ENCODE measurements at regions not wholly inside any gene's neighbourhood (a gene's known extent, or its start where the extent isn't known, plus 50 kb on each side); places are given as distances from the start of the nearest gene placed in this dataset.
"Not testable (repeated sequence)": the region's sequence is repeated elsewhere in the genome, so short reads cannot be mapped to it uniquely, and the experiment has no call there.

- Mint-ChIP-seq H3K27me3 (ENCODE audit: low read depth in 2 of 2) (peaks cover 24 to 28% of the 10 kb centered on the region in 2 donors), H3K4me3 (no peak overlapping the region), H3K9me3 (no peaks in the 10 kb centered on the region), H3K4me1 (no peaks in the 10 kb centered on the region), H3K36me3 (no peaks in the 10 kb centered on the region), H3K27ac (no peak overlapping the region)
- DNase-seq: no peak
- Histone ChIP-seq H3K27me3 (ENCODE audit: control insufficient read depth, insufficient read depth, low read length) (peaks cover 2% of the 10 kb centered on the region), H3K4me1 (ENCODE audit: control insufficient read depth, insufficient read depth, low read length) (no peaks in the 10 kb centered on the region), H3K36me3 (ENCODE audit: control insufficient read depth, insufficient read depth, low read length) (no peaks in the 10 kb centered on the region), H3K9me3 (ENCODE audit: control insufficient read depth, insufficient read depth, low read length) (no peaks in the 10 kb centered on the region), H3K4me3 (ENCODE audit: low read length) (no peak overlapping the region), H3K27ac (ENCODE audit: low read length) (no peak overlapping the region)
- no peak for TF ChIP-seq CTCF (IDR thresholded peaks at IDR 0.05)
- no peak for ATAC-seq
- intact Hi-C loops (cut with micrococcal nuclease): no loop called here
- 100% methylated on average over 1 of the region's 1 CpG for WGBS (ENCODE audit: insufficient coverage)
Observed at GRCh38 chr16:55061126-55061525, 130.5 kb downstream of the IRX5 start.

- no peak for ATAC-seq
- no peaks in the 10 kb centered on the region for H3K9me3 Mint-ChIP-seq
- no peak overlapping the region for H3K4me3 Mint-ChIP-seq
- H3K27ac Mint-ChIP-seq: no peak overlapping the region
- no peaks in the 10 kb centered on the region for H3K36me3 Mint-ChIP-seq
- DNase-seq: no peak
- H3K9me3 ChIP-seq (ENCODE audit: control insufficient read depth, insufficient read depth, low read length): no peaks in the 10 kb centered on the region
- no peaks in the 10 kb centered on the region for H3K4me1 Mint-ChIP-seq
- intact Hi-C loops (cut with micrococcal nuclease): no loop called here
- TF ChIP-seq CTCF (IDR thresholded peaks at IDR 0.05): no peak
- H3K4me1 ChIP-seq (ENCODE audit: control insufficient read depth, insufficient read depth, low read length): no peaks in the 10 kb centered on the region
- H3K27me3 Mint-ChIP-seq (ENCODE audit: low read depth in 2 of 2): peaks cover 11 to 15% of the 10 kb centered on the region in 2 donors
- H3K4me3 ChIP-seq (ENCODE audit: low read length): no peak overlapping the region
- H3K36me3 ChIP-seq (ENCODE audit: control insufficient read depth, insufficient read depth, low read length): no peaks in the 10 kb centered on the region
- no peak overlapping the region for H3K27ac ChIP-seq (ENCODE audit: low read length)
- WGBS (ENCODE audit: insufficient coverage): 97% methylated on average over 2 of the region's 2 CpGs
- peaks cover under 1% of the 10 kb centered on the region for H3K27me3 ChIP-seq (ENCODE audit: control insufficient read depth, insufficient read depth, low read length)
Observed at GRCh38 chr16:55062442-55062841, 131.8 kb downstream of the IRX5 start.

GRCh38 chr16:55072976-55073375 lies 142.3 kb downstream of the IRX5 start:
- H3K4me3 Mint-ChIP-seq: no peak overlapping the region
- H3K4me1 ChIP-seq (ENCODE audit: control insufficient read depth, insufficient read depth, low read length): no peaks in the 10 kb centered on the region
- no peaks in the 10 kb centered on the region for H3K27me3 ChIP-seq (ENCODE audit: control insufficient read depth, insufficient read depth, low read length)
- H3K27ac ChIP-seq (ENCODE audit: low read length): no peak overlapping the region
- TF ChIP-seq CTCF (IDR thresholded peaks at IDR 0.05): no peak
- H3K9me3 Mint-ChIP-seq: peaks cover 0 to 2% of the 10 kb centered on the region in 2 donors
- no peak overlapping the region for H3K4me3 ChIP-seq (ENCODE audit: low read length)
- H3K4me1 Mint-ChIP-seq: no peaks in the 10 kb centered on the region
- no peaks in the 10 kb centered on the region for H3K36me3 ChIP-seq (ENCODE audit: control insufficient read depth, insufficient read depth, low read length)
- WGBS (ENCODE audit: insufficient coverage): 88% methylated on average over 1 of the region's 1 CpG
- H3K27ac Mint-ChIP-seq: no peak overlapping the region
- intact Hi-C loops (cut with micrococcal nuclease): no loop called here
- no peaks in the 10 kb centered on the region for H3K36me3 Mint-ChIP-seq
- H3K27me3 Mint-ChIP-seq (ENCODE audit: low read depth in 2 of 2): peaks cover 0 to 3% of the 10 kb centered on the region in 2 donors
- H3K9me3 ChIP-seq (ENCODE audit: control insufficient read depth, insufficient read depth, low read length): no peaks in the 10 kb centered on the region
- ATAC-seq (no peak), DNase-seq (no peak)

GRCh38 chr16:55073830-55074229 lies 143.2 kb downstream of the IRX5 start:
- ATAC-seq: no peak
- H3K4me3 Mint-ChIP-seq: no peak overlapping the region
- H3K36me3 Mint-ChIP-seq: no peaks in the 10 kb centered on the region
- H3K4me1 ChIP-seq (ENCODE audit: control insufficient read depth, insufficient read depth, low read length): no peaks in the 10 kb centered on the region
- no peaks in the 10 kb centered on the region for H3K27me3 ChIP-seq (ENCODE audit: control insufficient read depth, insufficient read depth, low read length)
- no peak overlapping the region for H3K27ac ChIP-seq (ENCODE audit: low read length)
- WGBS (ENCODE audit: insufficient coverage): 92% methylated on average over 4 of the region's 4 CpGs
- H3K9me3 Mint-ChIP-seq: peaks cover 0 to 2% of the 10 kb centered on the region in 2 donors
- H3K4me1 Mint-ChIP-seq: no peaks in the 10 kb centered on the region
- intact Hi-C loops (cut with micrococcal nuclease): no loop called here
- peaks cover 0 to 3% of the 10 kb centered on the region in 2 donors for H3K27me3 Mint-ChIP-seq (ENCODE audit: low read depth in 2 of 2)
- no peaks in the 10 kb centered on the region for H3K9me3 ChIP-seq (ENCODE audit: control insufficient read depth, insufficient read depth, low read length)
- H3K27ac Mint-ChIP-seq: no peak overlapping the region
- no peak for DNase-seq
- no peaks in the 10 kb centered on the region for H3K36me3 ChIP-seq (ENCODE audit: control insufficient read depth, insufficient read depth, low read length)
- TF ChIP-seq CTCF (IDR thresholded peaks at IDR 0.05): no peak
- no peak overlapping the region for H3K4me3 ChIP-seq (ENCODE audit: low read length)

- H3K36me3 ChIP-seq (ENCODE audit: control insufficient read depth, insufficient read depth, low read length); H3K4me1 Mint-ChIP-seq; H3K9me3 Mint-ChIP-seq; intact Hi-C loops (cut with micrococcal nuclease); ATAC-seq; H3K27ac ChIP-seq (ENCODE audit: low read length); H3K27ac Mint-ChIP-seq; H3K4me1 ChIP-seq (ENCODE audit: control insufficient read depth, insufficient read depth, low read length); H3K4me3 ChIP-seq (ENCODE audit: low read length); DNase-seq; H3K27me3 Mint-ChIP-seq (ENCODE audit: low read depth in 2 of 2); H3K9me3 ChIP-seq (ENCODE audit: control insufficient read depth, insufficient read depth, low read length); H3K4me3 Mint-ChIP-seq; H3K27me3 ChIP-seq (ENCODE audit: control insufficient read depth, insufficient read depth, low read length); H3K36me3 Mint-ChIP-seq: not testable (repeated sequence)
- 89% methylated on average over 7 of the region's 7 CpGs for WGBS (ENCODE audit: insufficient coverage)
Observed at GRCh38 chr16:55075208-55075607, 144.5 kb downstream of the IRX5 start.
